Gastrocnemius medialis (tissue), 4 donors: ENCODE measurements at regions not wholly inside any gene's neighbourhood (a gene's known extent, or its start where the extent isn't known, plus 50 kb on each side); places are given as distances from the start of the nearest gene placed in this dataset.

Experiments
- POLR2A ChIP-seq, 2 donors: fragments of 450-650 bp; IDR thresholded peaks; one replicate each; pipeline ENCODE4 v1.6.1; 2017; ENCODE audit warnings: antibody characterized with exemption in 2 of 2, mild to moderate bottlenecking in 2 of 2, moderate library complexity in 2 of 2
- TF ChIP-seq, protein P1 (sequence below), 5 experiments: fragments of 450-650 bp in 3 of 5; fragments of 200-600 bp in 2 of 5; sonication (generic) in 2 of 5; IDR thresholded peaks in 4 of 5; conservative IDR thresholded peaks in 1 of 5; 1 replicate in 4 of 5; 2 replicates in 1 of 5; pipeline ENCODE4 v1.5.1; 2016 to 2019; ENCODE audit warnings: antibody characterized with exemption in 5 of 5, mild to moderate bottlenecking in 3 of 5, moderate library complexity in 3 of 5

DNA sequence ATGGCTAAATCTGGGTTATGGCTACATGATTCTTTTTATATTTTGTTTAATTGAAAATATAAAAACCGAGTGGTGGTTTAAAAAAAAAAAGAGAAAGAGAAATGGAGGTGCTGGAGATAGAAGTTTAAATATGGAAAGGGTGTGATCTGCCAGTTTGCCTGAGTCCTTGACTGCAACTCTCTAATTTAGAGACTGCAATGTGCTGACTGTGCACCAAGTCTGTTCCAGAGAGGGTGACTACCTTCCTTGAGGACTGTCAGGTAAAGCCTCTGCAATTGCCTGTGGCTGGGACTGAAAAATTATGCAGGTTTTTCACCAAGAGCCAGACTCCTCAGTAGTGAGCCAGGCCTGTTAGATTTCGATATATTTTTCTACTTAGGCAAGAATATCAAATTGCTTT lies 1326.3 kb downstream of the BRINP3 start:
- TF ChIP-seq POLR2A (IDR thresholded peaks at IDR 0.05): no peak
- TF ChIP-seq, protein P1, sequence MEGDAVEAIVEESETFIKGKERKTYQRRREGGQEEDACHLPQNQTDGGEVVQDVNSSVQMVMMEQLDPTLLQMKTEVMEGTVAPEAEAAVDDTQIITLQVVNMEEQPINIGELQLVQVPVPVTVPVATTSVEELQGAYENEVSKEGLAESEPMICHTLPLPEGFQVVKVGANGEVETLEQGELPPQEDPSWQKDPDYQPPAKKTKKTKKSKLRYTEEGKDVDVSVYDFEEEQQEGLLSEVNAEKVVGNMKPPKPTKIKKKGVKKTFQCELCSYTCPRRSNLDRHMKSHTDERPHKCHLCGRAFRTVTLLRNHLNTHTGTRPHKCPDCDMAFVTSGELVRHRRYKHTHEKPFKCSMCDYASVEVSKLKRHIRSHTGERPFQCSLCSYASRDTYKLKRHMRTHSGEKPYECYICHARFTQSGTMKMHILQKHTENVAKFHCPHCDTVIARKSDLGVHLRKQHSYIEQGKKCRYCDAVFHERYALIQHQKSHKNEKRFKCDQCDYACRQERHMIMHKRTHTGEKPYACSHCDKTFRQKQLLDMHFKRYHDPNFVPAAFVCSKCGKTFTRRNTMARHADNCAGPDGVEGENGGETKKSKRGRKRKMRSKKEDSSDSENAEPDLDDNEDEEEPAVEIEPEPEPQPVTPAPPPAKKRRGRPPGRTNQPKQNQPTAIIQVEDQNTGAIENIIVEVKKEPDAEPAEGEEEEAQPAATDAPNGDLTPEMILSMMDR (IDR thresholded peaks at IDR 0.05 in 4 of 5, conservative IDR thresholded peaks at IDR 0.05 in 1 of 5): no peak
